Muscle layer of duodenum (tissue), 2 donors: ENCODE measurements at regions not wholly inside any gene's neighbourhood (a gene's known extent, or its start where the extent isn't known, plus 50 kb on each side); places are given as distances from the start of the nearest gene placed in this dataset.

ENCODE experiments used
- H3K27ac ChIP-seq: one replicate; pipeline ENCODE4 v1.7.0; 2013; ENCODE audit warnings: mild to moderate bottlenecking, low read length
- H3K27me3 ChIP-seq: one replicate; pipeline ENCODE4 v1.7.0; 2013; ENCODE audit warnings: low read depth, mild to moderate bottlenecking, control low read depth, low read length
- H3K36me3 ChIP-seq, 2 donors: one replicate each; pipeline ENCODE4 v1.7.0; 2013; ENCODE audit warnings: low read length in 2 of 2, control low read depth in 1 of 2, mild to moderate bottlenecking in 1 of 2; ENCODE audit not compliant: insufficient read depth in 2 of 2, control insufficient read depth in 1 of 2
- H3K4me1 ChIP-seq, 2 donors: one replicate each; pipeline ENCODE4 v1.7.0; 2013; ENCODE audit warnings: low read length in 2 of 2, mild to moderate bottlenecking in 2 of 2, control low read depth in 1 of 2, moderate library complexity in 1 of 2; ENCODE audit not compliant: insufficient read depth in 2 of 2, control insufficient read depth in 1 of 2
- H3K4me3 ChIP-seq, 2 donors: one replicate each; pipeline ENCODE4 v1.7.0; 2013; ENCODE audit warnings: low read length in 2 of 2, low read depth in 1 of 2, mild to moderate bottlenecking in 1 of 2
- H3K9me3 ChIP-seq, 2 donors: one replicate each; pipeline ENCODE4 v1.7.0; 2013; ENCODE audit warnings: low read length in 2 of 2, control low read depth in 1 of 2, mild to moderate bottlenecking in 1 of 2; ENCODE audit not compliant: control insufficient read depth in 1 of 2
- donor health status: healthy.

GRCh38 chr4:173919861-173920260 is 363.6 kb downstream of the FBXO8 start:
- H3K36me3 ChIP-seq: no peaks in the 10 kb centered on the region
- peaks cover 5 to 27% of the 10 kb centered on the region in 2 donors for H3K4me1 ChIP-seq
- H3K27me3 ChIP-seq: no peaks in the 10 kb centered on the region
- no peaks in the 10 kb centered on the region for H3K9me3 ChIP-seq
- H3K4me3 ChIP-seq: peak overlapping the region in 1 of 2 donors; percentile 19
- no peak overlapping the region for H3K27ac ChIP-seq

DNA sequence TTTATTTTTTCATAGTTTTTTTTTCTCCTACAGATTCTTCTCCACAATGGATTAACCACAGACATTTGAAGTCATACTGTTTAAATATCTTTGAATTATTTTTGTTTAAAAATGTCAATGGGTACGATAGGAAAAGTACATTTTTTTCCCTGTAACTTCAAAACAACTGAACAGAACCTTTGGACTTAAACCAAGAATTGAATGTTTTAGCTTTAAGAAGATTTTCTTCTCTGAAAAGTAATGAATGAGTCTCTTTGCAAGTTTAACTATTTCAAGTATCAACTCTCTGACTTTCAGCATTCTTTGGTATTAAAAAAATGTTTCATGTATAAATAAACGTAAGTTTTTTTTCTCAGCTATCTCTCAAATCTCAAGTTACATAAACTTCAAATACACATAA is 364.3 kb downstream of the FBXO8 start:
- Histone ChIP-seq H3K36me3 (no peaks in the 10 kb centered on the region), H3K27ac (no peak overlapping the region), H3K9me3 (no peaks in the 10 kb centered on the region), H3K4me1 (peaks cover 5 to 20% of the 10 kb centered on the region in 2 donors), H3K4me3 (peak overlapping the region in 1 of 2 donors; percentile 19), H3K27me3 (no peaks in the 10 kb centered on the region)

DNA sequence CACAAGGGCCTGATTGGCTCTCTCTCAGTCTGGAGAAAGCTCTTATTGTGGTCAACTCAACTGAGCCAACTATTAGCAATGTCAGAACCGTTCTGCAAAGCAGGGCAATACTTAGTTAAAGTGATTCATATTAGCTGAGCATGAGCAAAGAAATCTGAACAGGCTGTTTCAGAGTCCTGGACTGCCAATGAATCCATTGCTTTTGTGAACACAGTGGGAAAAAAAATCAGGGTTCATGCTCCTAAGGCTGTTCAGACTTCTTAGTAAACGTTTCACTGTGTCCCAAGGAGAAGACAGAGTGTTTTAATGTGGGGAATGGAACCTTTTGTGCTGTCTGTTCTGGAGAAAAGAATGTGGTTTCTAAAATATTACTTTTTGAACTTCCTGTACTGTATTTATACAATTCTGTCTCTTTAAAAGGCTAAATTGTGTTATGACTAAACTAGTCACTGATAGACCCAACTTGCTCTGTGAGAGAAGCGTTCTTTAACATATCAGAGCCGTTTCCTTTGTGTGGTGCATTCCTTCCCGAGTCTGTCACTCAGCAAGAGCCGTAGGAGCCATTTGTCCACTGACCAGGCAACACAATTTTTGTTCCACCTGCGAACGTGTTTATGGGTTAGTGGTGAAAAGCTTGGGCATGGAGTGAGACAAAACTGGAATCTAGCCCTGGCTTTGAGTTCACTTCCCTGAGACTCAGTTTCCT is 366.1 kb downstream of the FBXO8 start:
- H3K4me1 ChIP-seq: peaks cover 5 to 19% of the 10 kb centered on the region in 2 donors
- no peak overlapping the region for H3K4me3 ChIP-seq
- H3K9me3 ChIP-seq: no peaks in the 10 kb centered on the region
- peak overlapping the region; percentile 64 for H3K27ac ChIP-seq
- no peaks in the 10 kb centered on the region for H3K36me3 ChIP-seq
- no peaks in the 10 kb centered on the region for H3K27me3 ChIP-seq

- no peaks in the 10 kb centered on the region for H3K36me3 ChIP-seq
- no peaks in the 10 kb centered on the region for H3K9me3 ChIP-seq
- no peak overlapping the region for H3K27ac ChIP-seq
- H3K4me3 ChIP-seq: no peak overlapping the region
- H3K27me3 ChIP-seq: no peaks in the 10 kb centered on the region
- H3K4me1 ChIP-seq: peaks cover 0 to 11% of the 10 kb centered on the region in 2 donors
These were observed 370.0 kb downstream of the FBXO8 start for GRCh38 chr4:173913496-173913895.

DNA sequence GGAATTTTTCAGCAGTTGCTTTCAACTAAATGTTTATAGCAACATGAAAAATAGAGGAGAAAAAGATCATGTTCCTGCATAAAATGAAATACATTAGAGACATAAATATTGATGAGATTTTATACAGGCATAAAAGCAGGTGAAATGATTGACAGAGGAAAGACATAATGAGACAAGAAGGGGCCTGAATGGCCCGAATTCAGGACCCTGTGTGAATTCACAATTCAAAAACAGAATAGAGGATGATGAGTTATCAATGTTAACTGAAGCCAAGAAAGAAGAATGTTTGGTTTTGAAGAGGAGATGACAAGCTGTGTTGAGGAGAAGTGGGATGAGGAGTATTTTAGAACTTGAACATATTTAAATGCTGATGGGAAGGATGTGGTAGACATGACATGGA is 371.1 kb downstream of the FBXO8 start:
- H3K27me3 ChIP-seq: no peaks in the 10 kb centered on the region
- H3K27ac ChIP-seq: no peak overlapping the region
- H3K4me3 ChIP-seq: no peak overlapping the region
- H3K4me1 ChIP-seq: peaks cover 0 to 7% of the 10 kb centered on the region in 2 donors
- no peaks in the 10 kb centered on the region for H3K9me3 ChIP-seq
- no peaks in the 10 kb centered on the region for H3K36me3 ChIP-seq

- H3K27me3 ChIP-seq: no peaks in the 10 kb centered on the region
- H3K9me3 ChIP-seq: no peaks in the 10 kb centered on the region
- no peak overlapping the region for H3K4me3 ChIP-seq
- no peaks in the 10 kb centered on the region for H3K36me3 ChIP-seq
- H3K27ac ChIP-seq: no peak overlapping the region
- H3K4me1 ChIP-seq: no peaks in the 10 kb centered on the region
These were observed 372.6 kb downstream of the FBXO8 start for GRCh38 chr4:173910891-173911290.

- no peaks in the 10 kb centered on the region for H3K9me3 ChIP-seq
- no peak overlapping the region for H3K27ac ChIP-seq
- no peaks in the 10 kb centered on the region for H3K4me1 ChIP-seq
- H3K27me3 ChIP-seq: no peaks in the 10 kb centered on the region
- H3K4me3 ChIP-seq: no peak overlapping the region
- no peaks in the 10 kb centered on the region for H3K36me3 ChIP-seq
These were observed 374.2 kb downstream of the FBXO8 start for GRCh38 chr4:173909294-173909693.

- Histone ChIP-seq H3K4me1 (peaks cover 0 to 8% of the 10 kb centered on the region in 2 donors), H3K27me3 (no peaks in the 10 kb centered on the region), H3K9me3 (no peaks in the 10 kb centered on the region), H3K4me3 (no peak overlapping the region), H3K27ac (no peak overlapping the region), H3K36me3 (no peaks in the 10 kb centered on the region)
These were observed 369.8 kb upstream of the HAND2 start for GRCh38 chr4:173899813-173900212.

DNA sequence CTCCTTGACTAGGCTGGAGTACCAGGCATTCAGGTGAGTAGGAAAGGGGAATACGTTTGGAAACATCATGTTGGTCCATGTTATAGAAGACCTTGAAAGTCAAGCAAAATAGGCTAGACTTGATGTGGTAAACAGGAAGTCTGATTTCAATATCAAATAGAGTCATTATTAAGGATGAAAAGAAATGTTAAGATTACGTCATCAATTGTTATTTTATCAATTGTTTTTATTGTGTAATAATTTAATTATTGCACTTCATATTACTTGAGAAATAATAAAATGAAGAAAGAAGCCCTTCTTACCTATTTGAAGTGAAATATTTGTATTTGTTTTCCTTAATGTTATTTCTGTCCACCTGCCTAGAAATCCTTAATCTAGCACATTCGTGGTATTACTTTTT is 361.0 kb upstream of the HAND2 start:
- Histone ChIP-seq H3K9me3 (peaks cover 0 to 2% of the 10 kb centered on the region in 2 donors), H3K27ac (no peak overlapping the region), H3K36me3 (no peaks in the 10 kb centered on the region), H3K4me1 (no peaks in the 10 kb centered on the region), H3K4me3 (no peak overlapping the region), H3K27me3 (no peaks in the 10 kb centered on the region)

- Histone ChIP-seq H3K4me3 (no peak overlapping the region), H3K36me3 (no peaks in the 10 kb centered on the region), H3K27me3 (no peaks in the 10 kb centered on the region), H3K27ac (no peak overlapping the region), H3K4me1 (no peaks in the 10 kb centered on the region), H3K9me3 (peaks cover 0 to 2% of the 10 kb centered on the region in 2 donors)
These were observed 353.8 kb upstream of the HAND2 start for GRCh38 chr4:173883821-173884220.

DNA sequence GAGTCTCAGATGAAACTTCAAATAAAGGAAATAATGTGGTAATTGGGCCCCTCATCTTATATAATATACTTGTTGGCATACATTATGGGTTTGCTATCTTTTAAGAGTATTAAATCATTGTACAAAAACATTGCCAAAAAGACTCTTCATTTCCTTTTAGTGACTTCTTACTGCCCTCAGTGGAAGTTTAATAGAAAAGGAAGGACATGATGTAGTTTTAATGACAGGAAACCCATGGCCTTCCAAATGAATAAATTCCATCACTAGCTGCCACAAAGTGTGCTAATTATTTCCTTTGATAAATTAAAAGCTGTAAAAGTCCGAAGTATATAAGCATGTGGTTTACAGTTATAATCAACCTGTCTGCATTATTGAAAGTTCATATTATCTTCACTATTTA is 350.9 kb upstream of the HAND2 start:
- no peaks in the 10 kb centered on the region for H3K36me3 ChIP-seq
- H3K4me3 ChIP-seq: no peak overlapping the region

DNA sequence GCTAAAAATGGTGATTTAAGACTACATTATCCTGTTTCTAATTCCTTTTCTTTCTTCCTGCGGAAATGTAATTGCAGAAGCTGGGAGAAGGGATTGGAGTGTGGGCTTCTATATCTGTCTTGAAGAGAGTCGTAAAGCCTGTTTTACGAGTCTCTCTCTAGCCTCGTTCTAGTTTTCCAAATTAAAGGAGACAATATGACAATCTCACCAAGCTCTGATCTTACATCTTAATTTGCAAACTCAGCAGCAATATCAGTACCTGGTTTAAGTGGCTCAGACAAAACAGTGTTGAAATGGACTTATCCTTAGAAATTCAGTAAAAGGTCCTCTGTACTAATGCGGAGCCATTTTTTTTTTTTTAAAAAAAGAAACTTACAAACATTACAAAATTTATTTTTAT is 349.5 kb upstream of the HAND2 start:
- Histone ChIP-seq H3K4me1 (no peaks in the 10 kb centered on the region), H3K36me3 (no peaks in the 10 kb centered on the region), H3K27me3 (no peaks in the 10 kb centered on the region), H3K27ac (no peak overlapping the region), H3K9me3 (no peaks in the 10 kb centered on the region), H3K4me3 (no peak overlapping the region)

More for the DNA sequence above, 350.9 kb upstream of the HAND2 start:
- Histone ChIP-seq H3K27me3 (no peaks in the 10 kb centered on the region), H3K4me1 (no peaks in the 10 kb centered on the region), H3K9me3 (no peaks in the 10 kb centered on the region), H3K27ac (no peak overlapping the region)
